Endodermal cell (in vitro differentiated cells): ENCODE measurements at regions not wholly inside any gene's neighbourhood (a gene's known extent, or its start where the extent isn't known, plus 50 kb on each side); places are given as distances from the start of the nearest gene placed in this dataset.

ENCODE experiments used
- DNase-seq: peaks from one replicate; pipeline ENCODE4 v3.0.0-alpha.2; 2017
- H3K27ac ChIP-seq: 2 replicates; pipeline ENCODE4 v1.5.1; 2013; ENCODE audit warnings: mild to moderate bottlenecking, low read depth, low read length, moderate library complexity
- H3K27me3 ChIP-seq: 2 replicates; pipeline ENCODE4 v1.6.1; 2013; ENCODE audit warnings: mild to moderate bottlenecking, low read length, moderate library complexity; ENCODE audit not compliant: insufficient read depth, control insufficient read depth, poor library complexity, severe bottlenecking
- H3K36me3 ChIP-seq: 2 replicates; pipeline ENCODE4 v1.7.0; 2013; ENCODE audit warnings: mild to moderate bottlenecking, low read length, moderate library complexity; ENCODE audit not compliant: control insufficient read depth, insufficient read depth
- H3K4me1 ChIP-seq: one replicate; pipeline ENCODE4 v1.7.0; 2013; ENCODE audit warnings: low read length; ENCODE audit not compliant: control insufficient read depth, insufficient read depth
- H3K4me3 ChIP-seq: 2 replicates; pipeline ENCODE4 v1.5.1; 2013; ENCODE audit warnings: mild to moderate bottlenecking, low read length, moderate library complexity
- H3K9ac ChIP-seq: 2 replicates; pipeline ENCODE4 v1.6.1; 2013; ENCODE audit warnings: mild to moderate bottlenecking, low read length, moderate library complexity; ENCODE audit not compliant: poor library complexity, severe bottlenecking; ENCODE audit errors: extremely low read depth
- H3K9me3 ChIP-seq: 2 replicates; pipeline ENCODE4 v1.6.1; 2013; ENCODE audit warnings: mild to moderate bottlenecking, low read length, moderate library complexity; ENCODE audit not compliant: control insufficient read depth
- H3K27ac Mint-ChIP-seq: 2 replicates; pipeline ENCODE4 v1.8.0; 2020; ENCODE audit warnings: mixed read lengths
- H3K27me3 Mint-ChIP-seq: 2 replicates; pipeline ENCODE4 v1.8.0; 2021; ENCODE audit warnings: mild to moderate bottlenecking, mixed read lengths; ENCODE audit not compliant: insufficient read depth
- H3K36me3 Mint-ChIP-seq: 2 replicates; pipeline ENCODE4 v1.8.0; 2020; ENCODE audit warnings: low read depth, mixed read lengths
- H3K4me1 Mint-ChIP-seq: 2 replicates; pipeline ENCODE4 v1.8.0; 2020; ENCODE audit warnings: mixed read lengths
- H3K4me3 Mint-ChIP-seq: 2 replicates; pipeline ENCODE4 v1.8.0; 2020; ENCODE audit warnings: mild to moderate bottlenecking, moderate library complexity, mixed read lengths
- H3K9me3 Mint-ChIP-seq: 2 replicates; pipeline ENCODE4 v1.8.0; 2020; ENCODE audit warnings: mild to moderate bottlenecking, mixed read lengths
- WGBS, 2 experiments: methylation state at CpG; one replicate each; pipeline versions ENCODE4 v1.1.5 to v1.1.7; 2013; ENCODE audit warnings: missing lambda C conversion rate in 2 of 2, mixed read lengths in 1 of 2; ENCODE audit not compliant: insufficient coverage in 1 of 2, insufficient read length in 1 of 2; 5-methylcytosine and 5-hydroxymethylcytosine counted together
- TF ChIP-seq, protein P1 (sequence below): fragments of 200-600 bp; sonication (generic); conservative IDR thresholded peaks from 2 replicates; pipeline ENCODE4 v1.5.0; 2021; ENCODE audit warnings: antibody characterized with exemption, mild to moderate bottlenecking

DNA sequence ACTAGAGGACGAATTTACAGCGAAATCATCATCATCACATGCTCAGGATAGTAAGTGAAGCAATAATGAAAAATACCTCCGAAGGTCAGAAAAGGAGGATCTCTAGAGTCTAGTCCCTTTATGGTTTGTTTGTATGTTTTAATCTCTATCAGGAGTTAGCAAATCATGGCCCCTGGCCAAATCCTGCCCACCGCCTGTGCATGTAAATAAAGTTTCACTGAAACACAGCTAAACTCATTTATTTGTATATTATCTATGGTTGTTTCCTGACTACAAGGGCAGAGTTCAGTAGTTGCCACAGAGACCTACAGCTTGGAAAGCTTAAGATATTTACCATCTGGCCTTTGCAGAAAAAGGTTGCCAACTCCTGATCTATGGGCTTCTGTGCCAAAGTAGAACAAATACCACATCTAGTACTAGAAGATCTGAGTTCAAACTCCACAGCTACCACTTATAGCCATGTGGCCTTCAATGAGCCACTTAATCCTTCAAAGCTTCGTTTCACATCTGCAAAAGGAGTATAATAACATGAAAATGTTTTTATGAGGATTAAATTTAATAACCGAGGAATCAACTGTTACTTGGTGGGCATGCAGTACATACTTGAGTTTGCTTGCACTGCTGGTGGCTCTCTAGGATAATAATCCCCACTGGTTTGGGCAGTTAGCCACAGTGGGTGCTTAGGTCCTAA, 94.0 kb upstream of the KIF26B start:
- H3K27me3 Mint-ChIP-seq, result no peaks in the 10 kb centered on the region
- no peaks in the 10 kb centered on the region for H3K27me3 ChIP-seq
- WGBS, 2 experiments, result 87 to 94% methylated on average over 5 of the region's 6 CpGs
- no peaks in the 10 kb centered on the region for H3K4me1 ChIP-seq
- no peaks in the 10 kb centered on the region for H3K9me3 ChIP-seq
- H3K9me3 Mint-ChIP-seq, result peaks cover 4% of the 10 kb centered on the region
- TF ChIP-seq, protein P1, sequence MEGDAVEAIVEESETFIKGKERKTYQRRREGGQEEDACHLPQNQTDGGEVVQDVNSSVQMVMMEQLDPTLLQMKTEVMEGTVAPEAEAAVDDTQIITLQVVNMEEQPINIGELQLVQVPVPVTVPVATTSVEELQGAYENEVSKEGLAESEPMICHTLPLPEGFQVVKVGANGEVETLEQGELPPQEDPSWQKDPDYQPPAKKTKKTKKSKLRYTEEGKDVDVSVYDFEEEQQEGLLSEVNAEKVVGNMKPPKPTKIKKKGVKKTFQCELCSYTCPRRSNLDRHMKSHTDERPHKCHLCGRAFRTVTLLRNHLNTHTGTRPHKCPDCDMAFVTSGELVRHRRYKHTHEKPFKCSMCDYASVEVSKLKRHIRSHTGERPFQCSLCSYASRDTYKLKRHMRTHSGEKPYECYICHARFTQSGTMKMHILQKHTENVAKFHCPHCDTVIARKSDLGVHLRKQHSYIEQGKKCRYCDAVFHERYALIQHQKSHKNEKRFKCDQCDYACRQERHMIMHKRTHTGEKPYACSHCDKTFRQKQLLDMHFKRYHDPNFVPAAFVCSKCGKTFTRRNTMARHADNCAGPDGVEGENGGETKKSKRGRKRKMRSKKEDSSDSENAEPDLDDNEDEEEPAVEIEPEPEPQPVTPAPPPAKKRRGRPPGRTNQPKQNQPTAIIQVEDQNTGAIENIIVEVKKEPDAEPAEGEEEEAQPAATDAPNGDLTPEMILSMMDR, result no peak
- no peak overlapping the region for H3K4me3 Mint-ChIP-seq
- H3K4me3 ChIP-seq, result no peak overlapping the region
- H3K36me3 Mint-ChIP-seq, result peaks cover 10% of the 10 kb centered on the region
- no peak overlapping the region for H3K27ac ChIP-seq
- H3K9ac ChIP-seq, result no peak overlapping the region
- DNase-seq, result no peak
- no peaks in the 10 kb centered on the region for H3K36me3 ChIP-seq
- peak overlapping the region; percentile 16 for H3K27ac Mint-ChIP-seq
- H3K4me1 Mint-ChIP-seq, result peaks cover 43% of the 10 kb centered on the region

DNA sequence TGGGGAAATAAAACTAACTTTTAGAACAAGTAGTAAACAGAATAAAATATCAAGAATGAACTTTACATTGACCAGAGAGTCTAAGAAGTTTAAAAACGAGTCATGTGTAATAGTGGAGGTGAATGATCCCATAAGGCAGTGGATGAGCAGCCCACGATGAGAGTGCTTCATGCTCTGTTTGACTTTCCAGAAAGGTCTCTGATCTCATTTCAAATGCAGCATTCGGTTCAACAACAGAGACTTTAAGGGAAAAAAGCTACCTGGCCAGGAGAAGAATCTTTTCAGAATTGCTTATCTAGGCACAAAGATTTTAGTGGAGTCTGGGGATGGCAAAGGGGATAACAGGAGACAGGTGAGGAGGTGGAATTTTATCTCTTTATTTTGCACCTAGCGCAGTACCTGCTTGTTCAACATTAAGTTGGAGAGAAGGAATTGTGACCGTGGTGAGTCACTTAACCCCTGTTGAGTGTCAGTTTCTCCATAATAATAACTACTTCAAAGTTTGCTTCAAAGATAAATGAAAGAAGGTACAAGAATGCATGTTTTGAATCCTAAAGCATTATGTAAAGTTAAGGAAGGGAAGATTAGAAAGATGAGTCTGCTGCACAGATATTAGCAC, 94.9 kb upstream of the KIF26B start:
- Mint-ChIP-seq H3K4me1 (peaks cover 36% of the 10 kb centered on the region), H3K27ac (peak overlapping the region; percentile 61), H3K4me3 (no peak overlapping the region), H3K27me3 (no peaks in the 10 kb centered on the region), H3K9me3 (peaks cover 7% of the 10 kb centered on the region), H3K36me3 (peaks cover 18% of the 10 kb centered on the region)
- Histone ChIP-seq H3K9ac (no peak overlapping the region), H3K9me3 (peaks cover 2% of the 10 kb centered on the region), H3K27me3 (no peaks in the 10 kb centered on the region), H3K4me1 (no peaks in the 10 kb centered on the region), H3K4me3 (no peak overlapping the region), H3K27ac (no peak overlapping the region), H3K36me3 (peaks cover under 1% of the 10 kb centered on the region)
- TF ChIP-seq, protein P1, result no peak
- no peak for DNase-seq
- 41 to 48% methylated on average over 2 to 3 of the region's 5 CpGs for WGBS, 2 experiments

DNA sequence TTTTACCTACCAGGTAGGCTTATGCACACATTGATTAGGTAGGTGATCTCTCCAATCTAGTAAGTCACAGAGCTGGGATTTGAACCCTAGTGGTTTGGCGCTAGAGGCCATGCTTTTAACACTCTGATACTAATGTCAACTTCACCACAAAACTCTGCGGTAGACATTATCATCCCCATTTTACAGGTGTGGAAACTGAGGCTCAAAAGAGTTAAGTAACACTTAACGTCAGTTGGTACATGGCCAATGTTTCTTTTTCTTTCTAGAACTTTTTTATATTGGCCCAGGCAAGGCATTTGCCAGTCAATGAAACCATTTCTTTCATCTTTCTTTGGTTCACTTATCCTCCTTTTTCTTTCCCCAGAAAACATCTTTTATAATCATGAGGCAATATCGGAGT, 95.9 kb upstream of the KIF26B start:
- no peak overlapping the region for H3K9ac ChIP-seq
- no peaks in the 10 kb centered on the region for H3K4me1 ChIP-seq
- H3K9me3 ChIP-seq, result peaks cover 9% of the 10 kb centered on the region
- Mint-ChIP-seq H3K27ac (no peak overlapping the region), H3K4me1 (peaks cover 36% of the 10 kb centered on the region), H3K27me3 (no peaks in the 10 kb centered on the region), H3K9me3 (peaks cover 14% of the 10 kb centered on the region), H3K4me3 (no peak overlapping the region), H3K36me3 (peaks cover 26% of the 10 kb centered on the region)
- WGBS, 2 experiments, result 90 to 94% methylated on average over 4 of the region's 4 CpGs
- H3K27me3 ChIP-seq, result no peaks in the 10 kb centered on the region
- no peak for DNase-seq
- peaks cover 4% of the 10 kb centered on the region for H3K36me3 ChIP-seq
- H3K27ac ChIP-seq, result no peak overlapping the region
- TF ChIP-seq, protein P1, result no peak
- no peak overlapping the region for H3K4me3 ChIP-seq
